Fibroblast of mammary gland (primary cell): ENCODE measurements at regions not wholly inside any gene's neighbourhood (a gene's known extent, or its start where the extent isn't known, plus 50 kb on each side); places are given as distances from the start of the nearest gene placed in this dataset.

Experiments used
- DNase-seq: peaks from one replicate; pipeline ENCODE4 v3.0.0-alpha.2; 2010; ENCODE audit warnings: low read depth
- H3K4me3 ChIP-seq: 2 replicates; pipeline ENCODE4 v1.5.1; 2011; ENCODE audit warnings: low read depth, mild to moderate bottlenecking, low read length, moderate library complexity; ENCODE audit not compliant: control insufficient read depth
- CTCF ChIP-seq: conservative IDR thresholded peaks from 2 replicates; pipeline ENCODE4 v1.5.1; 2011; ENCODE audit warnings: low read depth, low read length, inconsistent platforms; ENCODE audit not compliant: control insufficient read depth, insufficient read depth

GRCh38 chr2:129334696-129335410 lies 644.6 kb upstream of the RAB6C start:
- DNase-seq: no peak
- no peak overlapping the region for H3K4me3 ChIP-seq
- TF ChIP-seq CTCF: no peak

- TF ChIP-seq CTCF: no peak
- no peak overlapping the region for H3K4me3 ChIP-seq
- DNase-seq: no peak
Observed at GRCh38 chr2:129336276-129336675, 643.2 kb upstream of the RAB6C start.

GRCh38 chr2:129337076-129337475 lies 642.4 kb upstream of the RAB6C start:
- no peak for TF ChIP-seq CTCF
- H3K4me3 ChIP-seq: no peak overlapping the region
- no peak for DNase-seq

GRCh38 chr2:129345540-129345939 lies 633.9 kb upstream of the RAB6C start:
- no peak overlapping the region for H3K4me3 ChIP-seq
- DNase-seq: no peak
- no peak for TF ChIP-seq CTCF

GRCh38 chr2:129347486-129348217 lies 631.8 kb upstream of the RAB6C start:
- no peak overlapping the region for H3K4me3 ChIP-seq
- no peak for DNase-seq
- no peak for TF ChIP-seq CTCF

GRCh38 chr2:129354631-129355030 lies 624.8 kb upstream of the RAB6C start:
- no peak for TF ChIP-seq CTCF
- no peak overlapping the region for H3K4me3 ChIP-seq
- no peak for DNase-seq
